ENCODE measurements at regions not wholly inside any gene's neighbourhood (a gene's known extent, or its start where the extent isn't known, plus 50 kb on each side); places are given as distances from the start of the nearest gene placed in this dataset.

GRCh38 chr11:27902981-27903624 lies 202.8 kb upstream of the BDNF start:
- Histone ChIP-seq H3K27ac (no peak overlapping the region), H3K27me3 (no peaks in the 10 kb centered on the region), H3K4me3 (no peak overlapping the region), H3K4me1 (no peaks in the 10 kb centered on the region), H3K36me3 (no peaks in the 10 kb centered on the region), H3K9me3 (no peaks in the 10 kb centered on the region)
- DNase-seq (no peak), FAIRE-seq (no peak), ATAC-seq (no peak)
- no peak for TF ChIP-seq CTCF (IDR thresholded peaks at IDR 0.05)
- WGBS, 2 donors: 75 to 83% methylated on average over 5 of the region's 5 CpGs
- intact Hi-C loops (cut with DNase I): no loop called here

GRCh38 chr11:27898166-27898565 lies 197.9 kb upstream of the BDNF start:
- no peaks in the 10 kb centered on the region for H3K9me3 ChIP-seq
- ATAC-seq (no peak), DNase-seq (no peak), FAIRE-seq (no peak)
- intact Hi-C loops (cut with DNase I): no loop called here
- WGBS, 2 donors: 61 to 76% methylated on average over 2 of the region's 2 CpGs
- no peaks in the 10 kb centered on the region for H3K27me3 ChIP-seq
- no peaks in the 10 kb centered on the region for H3K36me3 ChIP-seq
- TF ChIP-seq CTCF (IDR thresholded peaks at IDR 0.05): no peak
- H3K4me3 ChIP-seq: no peak overlapping the region
- H3K4me1 ChIP-seq: no peaks in the 10 kb centered on the region
- no peak overlapping the region for H3K27ac ChIP-seq

- Histone ChIP-seq H3K27ac (no peak overlapping the region), H3K4me1 (no peaks in the 10 kb centered on the region), H3K36me3 (no peaks in the 10 kb centered on the region), H3K9me3 (no peaks in the 10 kb centered on the region), H3K4me3 (no peak overlapping the region), H3K27me3 (no peaks in the 10 kb centered on the region)
- DNase-seq: no peak
- intact Hi-C loops (cut with DNase I): no loop called here
- no peak for FAIRE-seq
- no peak for TF ChIP-seq CTCF (IDR thresholded peaks at IDR 0.05)
- ATAC-seq: no peak
Measured at GRCh38 chr11:27896096-27896495, 195.8 kb upstream of the BDNF start.

- 53 to 58% methylated on average over 4 of the region's 4 CpGs for WGBS, 2 donors
- no peak overlapping the region for H3K27ac ChIP-seq
- H3K36me3 ChIP-seq: no peaks in the 10 kb centered on the region
- no peaks in the 10 kb centered on the region for H3K9me3 ChIP-seq
- no peak for TF ChIP-seq CTCF (IDR thresholded peaks at IDR 0.05)
- FAIRE-seq: no peak
- intact Hi-C loops (cut with DNase I): no loop called here
- no peaks in the 10 kb centered on the region for H3K4me1 ChIP-seq
- ATAC-seq: no peak
- H3K4me3 ChIP-seq: no peak overlapping the region
- no peaks in the 10 kb centered on the region for H3K27me3 ChIP-seq
- DNase-seq: no peak
Measured at GRCh38 chr11:27894552-27894951, 194.3 kb upstream of the BDNF start.

- 36 to 54% methylated on average over 3 of the region's 3 CpGs for WGBS, 2 donors
- H3K27me3 ChIP-seq: no peaks in the 10 kb centered on the region
- no peaks in the 10 kb centered on the region for H3K4me1 ChIP-seq
- no peak for TF ChIP-seq CTCF (IDR thresholded peaks at IDR 0.05)
- intact Hi-C loops (cut with DNase I): no loop called here
- ATAC-seq: no peak
- no peak overlapping the region for H3K4me3 ChIP-seq
- FAIRE-seq: no peak
- H3K9me3 ChIP-seq: no peaks in the 10 kb centered on the region
- DNase-seq: no peak
- H3K27ac ChIP-seq: no peak overlapping the region
- H3K36me3 ChIP-seq: no peaks in the 10 kb centered on the region
Measured at GRCh38 chr11:27886857-27887256, 186.6 kb upstream of the BDNF start.
